WTC11 (cell line): ENCODE measurements at regions not wholly inside any gene's neighbourhood (a gene's known extent, or its start where the extent isn't known, plus 50 kb on each side); places are given as distances from the start of the nearest gene placed in this dataset.

Source experiments
- ATF1 ChIP-seq: sonication (generic); formaldehyde crosslinking; IDR thresholded peaks from 2 replicates; pipeline ENCODE4 v1.8.1; 2023; ENCODE audit warnings: mild to moderate bottlenecking, moderate library complexity, missing genetic modification reagents
- NFYB ChIP-seq: sonication (generic); formaldehyde crosslinking; conservative IDR thresholded peaks from 2 replicates; pipeline ENCODE4 v1.8.0; 2022; ENCODE audit warnings: low read depth, missing genetic modification reagents
- TEAD4 ChIP-seq: sonication (generic); formaldehyde crosslinking; IDR thresholded peaks from 2 replicates; pipeline ENCODE4 v1.8.0; 2022; ENCODE audit warnings: mild to moderate bottlenecking, missing genetic modification reagents
- TF ChIP-seq, protein P1 (sequence below): fragments of 200-600 bp; IDR thresholded peaks from 2 replicates; pipeline ENCODE4 v1.8.0; 2022; ENCODE audit warnings: antibody characterized with exemption

DNA sequence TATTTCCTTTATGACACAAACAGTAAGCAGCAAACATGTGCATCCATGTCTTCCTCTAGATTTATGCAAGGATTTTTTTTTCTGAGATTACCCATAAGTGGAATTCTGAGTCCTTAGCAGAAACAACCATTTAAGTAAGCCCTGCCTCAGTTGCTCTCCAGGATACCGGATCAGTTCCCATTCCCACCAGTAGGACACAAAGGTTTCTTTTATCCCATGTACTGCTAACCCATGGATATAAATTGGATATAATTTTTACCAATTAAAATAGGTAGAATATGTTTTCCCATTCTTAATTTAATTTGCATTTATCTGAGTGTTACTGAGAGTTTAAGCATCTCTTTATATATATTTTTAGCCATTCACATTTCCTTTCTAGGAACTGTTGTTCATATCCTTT lies 280.9 kb downstream of the FGFR2 start:
- TF ChIP-seq, protein P1, sequence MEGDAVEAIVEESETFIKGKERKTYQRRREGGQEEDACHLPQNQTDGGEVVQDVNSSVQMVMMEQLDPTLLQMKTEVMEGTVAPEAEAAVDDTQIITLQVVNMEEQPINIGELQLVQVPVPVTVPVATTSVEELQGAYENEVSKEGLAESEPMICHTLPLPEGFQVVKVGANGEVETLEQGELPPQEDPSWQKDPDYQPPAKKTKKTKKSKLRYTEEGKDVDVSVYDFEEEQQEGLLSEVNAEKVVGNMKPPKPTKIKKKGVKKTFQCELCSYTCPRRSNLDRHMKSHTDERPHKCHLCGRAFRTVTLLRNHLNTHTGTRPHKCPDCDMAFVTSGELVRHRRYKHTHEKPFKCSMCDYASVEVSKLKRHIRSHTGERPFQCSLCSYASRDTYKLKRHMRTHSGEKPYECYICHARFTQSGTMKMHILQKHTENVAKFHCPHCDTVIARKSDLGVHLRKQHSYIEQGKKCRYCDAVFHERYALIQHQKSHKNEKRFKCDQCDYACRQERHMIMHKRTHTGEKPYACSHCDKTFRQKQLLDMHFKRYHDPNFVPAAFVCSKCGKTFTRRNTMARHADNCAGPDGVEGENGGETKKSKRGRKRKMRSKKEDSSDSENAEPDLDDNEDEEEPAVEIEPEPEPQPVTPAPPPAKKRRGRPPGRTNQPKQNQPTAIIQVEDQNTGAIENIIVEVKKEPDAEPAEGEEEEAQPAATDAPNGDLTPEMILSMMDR, result no peak
- TF ChIP-seq NFYB (CRISPR knock-in tag) (no peak), TEAD4 (no peak), ATF1 (CRISPR knock-in tag) (no peak)
